ENCODE measurements at regions not wholly inside any gene's neighbourhood (a gene's known extent, or its start where the extent isn't known, plus 50 kb on each side); places are given as distances from the start of the nearest gene placed in this dataset.
"Not testable (repeated sequence)": the region's sequence is repeated elsewhere in the genome, so short reads cannot be mapped to it uniquely, and the experiment has no call there.

DNA sequence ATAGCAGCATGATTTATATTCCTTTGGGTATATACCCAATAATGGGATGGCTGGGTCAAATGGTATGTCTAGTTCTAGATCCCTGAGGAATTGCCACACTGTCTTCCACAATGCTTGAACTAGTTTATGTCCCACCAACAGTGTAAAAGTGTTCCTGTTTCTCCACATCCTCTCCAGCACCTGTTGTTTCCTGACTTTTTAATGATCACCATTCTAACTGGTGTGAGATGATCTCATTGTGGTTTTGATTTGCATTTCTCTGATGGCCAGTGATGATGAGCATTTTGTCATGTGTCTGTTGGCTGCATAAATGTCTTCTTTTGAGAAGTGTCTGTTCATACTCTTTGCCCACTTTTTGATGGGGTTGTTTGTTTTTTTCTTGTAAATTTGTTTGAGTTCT lies 54.0 kb upstream of the GPR89A start:
- H3K36me3 ChIP-seq (ENCODE audit: insufficient read depth, low read length); H3K9me3 Mint-ChIP-seq; POLR2A ChIA-PET; intact Hi-C loops (cut with DNase I, micrococcal nuclease); H3K27ac ChIP-seq (ENCODE audit: low read depth in 1 of 2, low read length in 2 of 2); H3K4me3 Mint-ChIP-seq; ATAC-seq (ENCODE audit: poor library complexity); H3K36me3 Mint-ChIP-seq (ENCODE audit: low read depth); DNase-seq; H3K27ac Mint-ChIP-seq; H3K9me3 ChIP-seq (ENCODE audit: control insufficient read depth in 1 of 2, insufficient read depth in 1 of 2, low read length in 2 of 2); H3K27me3 ChIP-seq (ENCODE audit: control insufficient read depth in 1 of 2, insufficient read depth in 2 of 2, low read length in 2 of 2); H3K4me1 Mint-ChIP-seq (ENCODE audit: low read depth); CTCF ChIA-PET; H3K4me1 ChIP-seq (ENCODE audit: insufficient read depth, low read length); H3K4me3 ChIP-seq (ENCODE audit: low read length): not testable (repeated sequence)
- H3K27me3 Mint-ChIP-seq = peaks cover 49% of the 10 kb centered on the region

DNA sequence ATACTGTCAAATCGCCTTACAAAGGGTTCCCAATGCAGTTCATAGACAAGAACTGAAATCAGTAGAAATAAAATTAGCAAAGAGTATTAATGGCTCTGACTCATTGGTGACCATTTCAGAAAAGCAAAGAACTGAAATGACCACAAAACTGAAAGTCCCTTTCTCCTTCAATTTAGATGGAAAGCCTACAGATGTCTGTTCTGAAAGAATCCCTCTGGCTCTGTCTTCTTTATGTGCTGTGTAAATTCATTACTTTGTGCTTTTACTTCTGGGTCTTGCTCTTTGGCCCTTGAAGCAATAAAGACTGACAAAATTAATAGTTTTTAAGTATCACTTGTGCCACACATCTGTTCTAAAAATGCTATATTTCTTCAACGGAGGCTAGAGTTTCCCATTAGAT lies 62.7 kb upstream of the GPR89A start:
- Histone ChIP-seq H3K27ac (ENCODE audit: low read depth in 1 of 2, low read length in 2 of 2) (no peak overlapping the region), H3K27me3 (ENCODE audit: control insufficient read depth in 1 of 2, insufficient read depth in 2 of 2, low read length in 2 of 2) (peaks cover 0 to 2% of the 10 kb centered on the region in 2 experiments), H3K4me1 (ENCODE audit: insufficient read depth, low read length) (no peaks in the 10 kb centered on the region), H3K36me3 (ENCODE audit: insufficient read depth, low read length) (no peaks in the 10 kb centered on the region), H3K4me3 (ENCODE audit: low read length) (no peak overlapping the region), H3K9me3 (ENCODE audit: control insufficient read depth in 1 of 2, insufficient read depth in 1 of 2, low read length in 2 of 2) (no peaks in the 10 kb centered on the region)
- DNase-seq (no peak), ATAC-seq (ENCODE audit: poor library complexity) (no peak)
- no peak overlapping the region for H3K4me3 Mint-ChIP-seq
- ChIA-PET POLR2A (no interaction called here), CTCF (no interaction called here)
- H3K9me3 Mint-ChIP-seq = no peaks in the 10 kb centered on the region
- no peaks in the 10 kb centered on the region for H3K36me3 Mint-ChIP-seq (ENCODE audit: low read depth)
- TF ChIP-seq, protein P1, sequence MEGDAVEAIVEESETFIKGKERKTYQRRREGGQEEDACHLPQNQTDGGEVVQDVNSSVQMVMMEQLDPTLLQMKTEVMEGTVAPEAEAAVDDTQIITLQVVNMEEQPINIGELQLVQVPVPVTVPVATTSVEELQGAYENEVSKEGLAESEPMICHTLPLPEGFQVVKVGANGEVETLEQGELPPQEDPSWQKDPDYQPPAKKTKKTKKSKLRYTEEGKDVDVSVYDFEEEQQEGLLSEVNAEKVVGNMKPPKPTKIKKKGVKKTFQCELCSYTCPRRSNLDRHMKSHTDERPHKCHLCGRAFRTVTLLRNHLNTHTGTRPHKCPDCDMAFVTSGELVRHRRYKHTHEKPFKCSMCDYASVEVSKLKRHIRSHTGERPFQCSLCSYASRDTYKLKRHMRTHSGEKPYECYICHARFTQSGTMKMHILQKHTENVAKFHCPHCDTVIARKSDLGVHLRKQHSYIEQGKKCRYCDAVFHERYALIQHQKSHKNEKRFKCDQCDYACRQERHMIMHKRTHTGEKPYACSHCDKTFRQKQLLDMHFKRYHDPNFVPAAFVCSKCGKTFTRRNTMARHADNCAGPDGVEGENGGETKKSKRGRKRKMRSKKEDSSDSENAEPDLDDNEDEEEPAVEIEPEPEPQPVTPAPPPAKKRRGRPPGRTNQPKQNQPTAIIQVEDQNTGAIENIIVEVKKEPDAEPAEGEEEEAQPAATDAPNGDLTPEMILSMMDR (IDR thresholded peaks at IDR 0.05) = no peak
- H3K27me3 Mint-ChIP-seq = peaks cover 30% of the 10 kb centered on the region
- no peak overlapping the region for H3K27ac Mint-ChIP-seq
- no peaks in the 10 kb centered on the region for H3K4me1 Mint-ChIP-seq (ENCODE audit: low read depth)
- intact Hi-C loops (cut with DNase I, micrococcal nuclease) = no loop called here

DNA sequence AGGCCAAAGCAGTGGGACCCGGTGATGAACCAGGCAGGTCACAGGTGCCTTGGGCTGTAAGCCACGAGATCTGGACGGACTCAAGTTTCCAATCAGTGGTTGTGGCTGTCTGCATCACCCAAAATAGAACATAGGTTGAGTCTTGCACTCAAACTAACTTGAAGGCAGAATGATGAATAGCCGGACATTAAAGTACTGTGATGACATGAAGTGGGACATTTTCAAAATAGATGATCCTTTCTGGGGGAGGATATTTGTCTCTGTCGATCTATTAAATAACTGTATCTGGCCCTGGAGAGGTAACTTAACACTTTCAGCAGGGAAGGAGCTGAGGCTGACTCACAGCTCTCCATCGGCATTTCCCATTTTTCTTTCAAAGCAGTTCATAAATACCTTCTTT lies 66.1 kb upstream of the GPR89A start:
- H3K27me3 ChIP-seq (ENCODE audit: control insufficient read depth in 1 of 2, insufficient read depth in 2 of 2, low read length in 2 of 2); DNase-seq; H3K9me3 Mint-ChIP-seq; H3K9me3 ChIP-seq (ENCODE audit: control insufficient read depth in 1 of 2, insufficient read depth in 1 of 2, low read length in 2 of 2); H3K36me3 Mint-ChIP-seq (ENCODE audit: low read depth); H3K4me1 ChIP-seq (ENCODE audit: insufficient read depth, low read length); ATAC-seq (ENCODE audit: poor library complexity); H3K4me3 ChIP-seq (ENCODE audit: low read length); CTCF ChIA-PET; POLR2A ChIA-PET; H3K4me3 Mint-ChIP-seq; H3K4me1 Mint-ChIP-seq (ENCODE audit: low read depth); H3K36me3 ChIP-seq (ENCODE audit: insufficient read depth, low read length); H3K27ac Mint-ChIP-seq; H3K27ac ChIP-seq (ENCODE audit: low read depth in 1 of 2, low read length in 2 of 2); intact Hi-C loops (cut with DNase I, micrococcal nuclease): not testable (repeated sequence)
- peaks cover 53% of the 10 kb centered on the region for H3K27me3 Mint-ChIP-seq

DNA sequence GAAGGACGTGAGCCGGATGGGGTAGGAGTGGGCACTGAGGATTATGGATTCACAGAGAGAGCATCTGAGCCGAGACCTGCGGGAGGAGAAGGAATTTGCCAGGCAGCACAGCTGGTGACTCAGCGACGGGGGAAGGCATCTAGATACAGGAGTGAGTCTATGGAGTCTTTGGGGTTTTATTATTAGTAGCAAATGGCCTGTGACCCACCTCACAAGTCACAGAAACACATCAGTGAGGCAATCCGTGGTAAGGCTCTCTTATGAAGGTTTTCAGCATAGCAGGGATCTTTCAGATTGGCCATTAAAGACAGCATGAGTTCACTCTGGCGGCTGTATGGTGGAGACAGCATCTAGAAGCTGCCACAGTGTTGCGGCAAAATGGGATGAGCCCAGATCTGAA lies 66.5 kb upstream of the GPR89A start:
- H3K36me3 ChIP-seq (ENCODE audit: insufficient read depth, low read length); H3K9me3 Mint-ChIP-seq; H3K4me1 Mint-ChIP-seq (ENCODE audit: low read depth); DNase-seq; H3K9me3 ChIP-seq (ENCODE audit: control insufficient read depth in 1 of 2, insufficient read depth in 1 of 2, low read length in 2 of 2); H3K27ac Mint-ChIP-seq; H3K27ac ChIP-seq (ENCODE audit: low read depth in 1 of 2, low read length in 2 of 2); H3K4me3 ChIP-seq (ENCODE audit: low read length); H3K4me1 ChIP-seq (ENCODE audit: insufficient read depth, low read length); ATAC-seq (ENCODE audit: poor library complexity); H3K27me3 ChIP-seq (ENCODE audit: control insufficient read depth in 1 of 2, insufficient read depth in 2 of 2, low read length in 2 of 2); intact Hi-C loops (cut with DNase I, micrococcal nuclease); H3K36me3 Mint-ChIP-seq (ENCODE audit: low read depth); CTCF ChIA-PET; H3K4me3 Mint-ChIP-seq; POLR2A ChIA-PET: not testable (repeated sequence)
- H3K27me3 Mint-ChIP-seq = peaks cover 53% of the 10 kb centered on the region

DNA sequence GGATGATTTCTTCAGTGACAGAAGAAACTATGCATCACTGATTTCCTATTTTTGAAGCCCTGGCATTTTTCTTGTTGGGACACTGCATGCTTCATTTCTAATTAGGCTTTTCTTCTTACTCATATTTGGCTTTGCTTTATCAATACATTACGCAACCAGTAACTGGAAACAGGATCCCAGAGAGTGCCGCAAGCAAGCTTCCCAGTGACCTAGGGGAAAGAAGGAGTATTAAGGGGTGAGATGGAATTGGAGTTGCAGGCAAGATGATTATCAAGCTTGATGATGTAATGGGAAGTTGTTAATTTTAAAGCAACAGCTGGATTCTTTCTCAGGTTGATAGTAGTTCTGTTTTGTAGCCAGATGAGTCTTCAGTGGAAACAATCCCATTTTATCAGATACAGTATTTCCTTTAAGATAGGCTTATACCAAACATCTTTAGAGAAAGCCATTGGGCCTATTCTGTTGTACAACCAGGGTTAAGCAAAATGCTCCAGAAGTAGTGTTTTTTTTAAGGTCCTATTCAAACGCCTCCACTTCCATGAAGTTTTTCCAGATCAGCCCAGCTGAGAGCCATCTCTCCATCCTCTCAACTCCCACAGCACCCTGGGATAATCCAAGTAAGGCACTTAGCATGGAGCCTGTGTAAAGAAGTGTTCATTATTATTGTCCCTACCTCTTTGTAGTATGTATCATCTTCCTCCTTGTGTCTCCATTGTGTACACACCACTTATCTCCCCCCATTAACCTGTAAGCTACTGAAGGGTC lies 69.5 kb upstream of the GPR89A start:
- CTCF ChIA-PET; DNase-seq; H3K4me3 Mint-ChIP-seq; H3K4me1 Mint-ChIP-seq (ENCODE audit: low read depth); ATAC-seq (ENCODE audit: poor library complexity); H3K9me3 Mint-ChIP-seq; H3K36me3 Mint-ChIP-seq (ENCODE audit: low read depth); H3K36me3 ChIP-seq (ENCODE audit: insufficient read depth, low read length); H3K4me1 ChIP-seq (ENCODE audit: insufficient read depth, low read length); H3K27me3 ChIP-seq (ENCODE audit: control insufficient read depth in 1 of 2, insufficient read depth in 2 of 2, low read length in 2 of 2); intact Hi-C loops (cut with DNase I, micrococcal nuclease); H3K4me3 ChIP-seq (ENCODE audit: low read length); H3K9me3 ChIP-seq (ENCODE audit: control insufficient read depth in 1 of 2, insufficient read depth in 1 of 2, low read length in 2 of 2); H3K27ac Mint-ChIP-seq; H3K27ac ChIP-seq (ENCODE audit: low read depth in 1 of 2, low read length in 2 of 2); POLR2A ChIA-PET: not testable (repeated sequence)
- H3K27me3 Mint-ChIP-seq = peaks cover 45% of the 10 kb centered on the region

DNA sequence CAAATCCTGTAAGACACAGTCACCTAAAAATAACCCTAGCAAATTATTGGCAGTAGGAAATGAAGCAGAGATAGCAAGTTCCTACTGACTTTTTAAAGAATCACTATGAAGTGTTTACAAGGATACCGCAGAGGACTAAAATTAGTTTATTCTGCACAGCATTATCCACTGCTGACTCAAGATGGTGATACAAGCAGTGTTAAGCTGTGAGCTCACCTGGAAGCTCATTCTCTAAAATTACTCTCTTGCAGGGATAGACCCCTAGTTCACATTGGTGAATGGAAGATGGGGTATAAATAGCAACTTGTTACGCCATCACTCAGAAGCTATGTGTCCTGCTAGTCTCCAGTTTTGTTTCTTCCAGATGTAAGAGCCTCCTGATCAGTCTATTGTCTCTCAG lies 70.8 kb upstream of the GPR89A start:
- intact Hi-C loops (cut with DNase I, micrococcal nuclease); H3K27ac ChIP-seq (ENCODE audit: low read depth in 1 of 2, low read length in 2 of 2); H3K4me3 Mint-ChIP-seq; H3K36me3 ChIP-seq (ENCODE audit: insufficient read depth, low read length); CTCF ChIA-PET; H3K4me1 ChIP-seq (ENCODE audit: insufficient read depth, low read length); H3K4me3 ChIP-seq (ENCODE audit: low read length); H3K9me3 Mint-ChIP-seq; H3K4me1 Mint-ChIP-seq (ENCODE audit: low read depth); H3K27me3 ChIP-seq (ENCODE audit: control insufficient read depth in 1 of 2, insufficient read depth in 2 of 2, low read length in 2 of 2); DNase-seq; H3K36me3 Mint-ChIP-seq (ENCODE audit: low read depth); H3K9me3 ChIP-seq (ENCODE audit: control insufficient read depth in 1 of 2, insufficient read depth in 1 of 2, low read length in 2 of 2); POLR2A ChIA-PET; ATAC-seq (ENCODE audit: poor library complexity); H3K27ac Mint-ChIP-seq: not testable (repeated sequence)
- H3K27me3 Mint-ChIP-seq = peaks cover 40% of the 10 kb centered on the region

Measured in CD4-positive, alpha-beta T cell (primary cell).